Retina (tissue), 1 donor: ENCODE measurements at regions not wholly inside any gene's neighbourhood (a gene's known extent, or its start where the extent isn't known, plus 50 kb on each side); places are given as distances from the start of the nearest gene placed in this dataset.

Experiments used
- DNase-seq: peaks from one replicate; pipeline ENCODE4 v3.0.0-alpha.2; 2016

DNA sequence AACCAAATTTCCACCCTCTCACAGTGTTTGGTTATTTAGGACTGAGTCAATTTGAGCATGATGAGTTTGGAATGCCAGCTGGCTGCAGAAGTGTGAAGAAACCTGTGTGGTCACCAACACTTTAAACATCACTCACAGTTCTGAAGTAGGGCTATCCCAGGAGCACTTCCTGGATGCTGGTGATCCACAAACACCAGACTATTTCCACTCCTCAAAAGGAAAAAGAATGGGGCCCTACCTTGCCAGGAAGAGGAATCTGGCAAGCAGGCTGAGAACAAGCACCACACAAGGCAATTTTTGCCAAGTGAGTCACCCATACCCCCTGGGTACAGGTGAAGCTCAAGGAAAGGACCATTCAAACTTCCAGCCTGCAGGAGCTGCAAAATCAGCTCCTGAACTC lies 294.2 kb upstream of the PTGER4 start:
- DNase-seq, result no peak

DNA sequence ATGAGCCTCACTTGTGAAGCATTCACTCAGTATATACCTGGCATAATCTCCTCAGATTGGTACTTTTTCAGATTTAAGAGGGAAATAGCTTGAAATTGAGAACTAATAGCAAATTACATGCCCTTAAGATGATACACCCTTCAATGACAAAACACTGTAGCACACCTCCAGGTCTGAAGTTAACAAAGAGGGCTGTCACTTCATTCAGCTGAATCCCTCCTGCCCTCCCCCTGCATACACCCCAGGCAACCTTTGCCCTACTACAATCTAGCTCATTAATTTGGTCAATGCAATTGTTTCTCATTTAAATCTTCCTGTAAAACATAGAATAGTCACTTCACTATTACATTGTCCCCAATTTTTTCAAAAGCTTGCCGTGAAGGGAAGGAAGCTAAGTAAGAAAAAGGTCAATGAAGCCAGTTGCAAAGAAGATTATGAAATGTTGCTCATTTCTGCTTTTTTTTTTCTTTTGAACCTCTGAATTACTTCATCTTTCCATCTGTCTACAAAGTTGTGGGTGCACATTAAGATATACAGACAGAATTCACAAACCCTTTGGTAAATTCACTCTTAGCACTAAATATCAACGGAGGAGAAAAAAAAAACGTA lies 294.8 kb upstream of the PTGER4 start:
- no peak for DNase-seq

DNA sequence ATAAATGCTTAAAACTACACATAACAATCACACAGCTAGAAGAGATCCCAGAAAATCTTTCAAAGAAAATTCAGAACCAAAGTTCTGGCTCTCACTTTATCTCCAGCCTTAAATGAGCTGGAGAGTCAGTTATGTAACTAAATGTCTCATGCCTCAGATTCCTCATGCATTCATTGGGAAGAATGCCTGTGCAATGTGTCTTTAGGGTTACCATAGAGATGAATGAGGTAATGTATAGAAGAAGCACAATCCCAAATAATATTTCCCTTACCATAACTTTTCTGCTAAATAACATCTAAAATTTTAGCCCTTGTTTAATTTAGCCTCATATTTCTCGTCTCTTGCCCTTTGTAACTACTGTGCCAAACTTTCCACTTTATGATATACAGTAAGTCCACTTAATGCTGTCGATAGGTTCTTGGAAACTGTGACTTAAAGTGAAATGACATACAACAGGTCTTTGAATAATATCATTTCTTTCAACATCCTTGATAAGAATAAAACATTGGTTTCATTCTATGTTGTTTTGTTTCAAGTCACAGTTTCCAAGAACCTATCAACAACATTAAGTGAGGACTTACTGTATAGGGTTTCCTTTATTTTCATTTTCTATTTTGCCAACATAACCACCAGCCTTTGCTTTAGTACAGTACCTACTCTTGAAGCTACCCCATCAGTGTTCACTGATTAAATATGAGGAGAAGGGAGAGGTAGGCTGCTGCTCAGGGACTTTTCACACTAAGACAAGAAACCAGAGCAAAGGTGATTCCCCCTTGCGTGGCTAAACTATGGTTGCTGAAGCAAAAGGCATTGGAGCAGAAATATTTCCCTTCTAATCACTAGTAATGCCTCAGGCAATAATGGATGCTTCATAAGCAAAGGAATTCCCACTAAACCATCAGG lies 295.7 kb upstream of the PTGER4 start:
- DNase-seq, result no peak

DNA sequence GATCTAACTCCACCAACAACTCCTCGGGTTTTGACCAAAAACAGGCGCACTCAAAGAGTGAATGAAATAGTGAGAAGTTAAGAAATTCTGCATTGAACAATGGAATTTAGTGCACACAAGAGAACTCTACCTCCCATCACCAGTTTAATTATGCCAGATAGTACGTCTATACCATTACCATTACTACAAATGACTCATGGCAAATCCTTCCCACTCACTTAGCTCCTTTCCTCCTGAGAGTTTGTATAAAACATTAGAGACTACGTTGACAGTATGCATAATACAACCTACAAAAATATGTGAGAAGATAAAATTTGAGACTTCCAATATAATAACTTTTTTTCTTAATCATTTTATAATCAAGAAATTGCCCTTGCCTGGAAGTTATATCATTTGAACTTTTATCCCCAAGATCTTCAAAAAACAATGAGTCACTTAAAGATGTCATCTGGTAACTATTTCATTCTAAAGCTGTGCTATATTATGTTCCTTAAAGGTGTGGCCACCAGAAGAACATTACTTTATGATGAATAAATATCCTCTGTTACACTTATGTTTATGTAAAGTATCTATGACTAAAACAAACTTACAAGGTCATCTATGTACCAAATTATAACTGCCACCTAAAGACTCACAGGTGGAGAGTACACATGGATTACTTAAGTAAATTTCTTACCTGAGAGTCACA lies 297.9 kb upstream of the PTGER4 start:
- no peak for DNase-seq

DNA sequence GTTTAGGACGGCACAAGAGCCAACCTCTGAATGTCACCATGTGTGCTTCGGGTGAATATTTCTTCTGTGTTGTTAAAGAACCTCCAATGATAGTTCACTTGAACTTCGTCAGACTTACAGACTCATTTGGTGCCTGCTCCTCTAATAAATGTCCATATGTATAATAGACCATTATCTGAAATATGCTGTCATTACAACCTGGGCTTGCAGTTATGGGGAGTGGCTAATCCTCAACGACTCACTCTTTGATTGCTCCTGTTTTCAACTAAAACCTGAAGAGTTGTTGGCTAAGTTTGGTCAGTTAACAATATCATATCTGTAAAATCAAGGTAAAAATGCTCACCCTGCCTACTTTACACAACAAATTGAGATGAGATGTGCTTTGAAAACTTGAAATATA lies 298.7 kb upstream of the PTGER4 start:
- no peak for DNase-seq

DNA sequence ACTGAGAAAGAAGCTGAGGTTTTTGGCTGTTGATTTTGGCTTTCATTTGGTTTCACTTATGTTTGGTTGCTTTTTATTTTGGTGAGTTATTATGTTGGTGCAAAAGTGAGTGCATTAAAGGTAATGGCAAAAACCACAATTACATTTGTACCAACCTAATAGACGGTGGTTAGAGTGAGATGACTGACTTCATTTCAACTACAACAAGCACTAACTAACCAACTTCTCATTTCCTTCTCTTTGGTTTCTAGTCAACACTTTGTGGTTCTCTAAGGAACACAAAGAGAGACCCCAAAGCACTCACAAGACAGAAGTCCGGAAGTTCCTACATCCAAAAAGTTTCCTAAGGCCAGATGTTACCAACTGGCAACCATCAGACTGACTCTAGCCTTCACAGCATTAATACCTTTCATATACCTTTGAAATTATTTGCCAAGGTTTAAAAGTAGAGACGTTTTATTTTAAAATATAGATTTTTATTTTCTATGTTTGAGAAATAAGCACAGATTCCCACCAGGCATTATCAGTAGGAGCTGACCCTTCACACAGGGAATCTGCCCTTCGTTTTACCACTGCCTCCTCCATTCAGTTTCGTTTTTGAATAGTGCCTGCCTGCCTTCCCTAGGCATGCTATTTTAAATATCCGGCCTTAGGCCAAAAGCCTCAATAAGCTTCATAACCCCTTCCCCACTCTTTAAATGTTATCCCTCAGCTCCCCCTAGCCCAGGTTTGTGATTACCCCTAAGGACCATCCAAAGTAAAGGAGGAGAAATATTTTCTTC lies 301.1 kb upstream of the PTGER4 start:
- DNase-seq, result no peak

DNA sequence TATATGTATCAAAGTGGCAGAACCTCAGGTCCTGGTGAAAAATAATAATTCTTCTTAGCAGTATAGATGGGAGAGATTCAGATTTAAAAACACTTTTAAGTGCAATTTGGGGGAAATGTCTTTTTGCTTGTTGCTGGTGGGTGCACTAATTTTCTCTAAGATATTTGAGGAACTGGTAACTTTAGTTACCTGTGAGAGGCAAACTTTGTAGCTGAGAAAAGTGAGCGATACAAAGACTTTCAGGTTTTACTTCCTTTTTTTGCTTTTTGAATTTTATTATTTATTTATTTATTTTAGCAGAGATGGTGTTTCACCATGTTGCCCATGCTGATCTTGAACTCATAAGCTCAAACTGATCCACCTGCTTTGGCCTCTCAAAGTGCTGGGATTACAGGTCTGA lies 303.1 kb upstream of the PTGER4 start:
- no peak for DNase-seq

DNA sequence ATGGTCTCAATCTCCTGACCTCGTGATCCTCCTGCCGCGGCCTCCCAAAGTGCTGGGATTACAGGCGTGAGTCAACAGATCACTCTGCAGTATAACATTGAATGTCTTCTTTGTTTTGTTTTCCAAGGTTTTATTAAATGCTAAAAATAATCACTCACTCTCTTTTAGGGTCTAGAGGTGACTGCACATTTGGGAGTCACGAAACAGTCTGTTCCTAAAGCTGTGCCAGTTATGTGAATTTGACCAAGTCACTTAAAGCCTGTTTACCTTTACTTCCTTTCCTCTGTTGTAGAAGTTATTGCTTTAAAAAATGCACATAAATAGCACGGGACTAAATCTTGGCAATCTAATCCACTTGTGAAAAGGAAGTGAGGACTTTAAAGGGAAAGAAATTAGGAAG lies 304.9 kb upstream of the PTGER4 start:
- DNase-seq, result no peak

DNA sequence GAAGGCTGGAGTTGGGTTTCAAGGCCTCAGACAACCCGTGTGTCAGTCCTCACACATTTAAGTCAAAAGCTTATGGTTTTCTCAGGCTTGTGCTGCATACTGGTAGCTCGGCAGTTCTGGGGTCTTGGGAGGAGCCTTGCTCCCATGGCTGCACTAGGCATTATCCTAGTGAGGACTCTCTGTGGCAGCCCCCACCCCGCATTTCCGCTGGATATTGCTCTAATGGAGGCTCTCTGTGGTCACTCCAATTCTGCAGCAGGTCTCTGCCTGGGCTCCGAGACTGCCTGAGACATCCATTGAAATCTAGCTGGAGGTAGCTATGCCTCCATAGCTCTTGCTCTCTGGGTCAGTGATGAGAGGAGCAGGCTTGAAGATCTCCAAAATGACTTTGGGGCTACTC lies 311.5 kb upstream of the PTGER4 start:
- no peak for DNase-seq

DNA sequence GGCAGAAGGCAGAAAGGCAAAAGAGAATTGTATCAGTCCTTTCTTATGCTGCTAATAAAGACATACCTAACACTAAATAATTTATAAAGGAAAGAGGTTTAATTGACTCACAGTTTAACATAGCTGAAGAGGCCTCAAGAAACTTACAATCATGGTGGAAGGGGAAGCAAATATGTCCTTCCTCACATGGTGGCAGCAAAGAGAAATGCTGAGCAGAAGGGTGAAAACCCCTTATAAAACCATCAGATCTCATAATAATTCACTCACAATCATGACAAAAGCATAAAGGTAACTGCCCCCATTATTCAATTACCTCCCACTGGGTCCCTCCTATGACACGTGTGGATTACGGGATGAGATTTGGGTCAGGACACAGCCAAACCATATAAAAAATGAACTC lies 312.5 kb upstream of the PTGER4 start:
- DNase-seq, result no peak

DNA sequence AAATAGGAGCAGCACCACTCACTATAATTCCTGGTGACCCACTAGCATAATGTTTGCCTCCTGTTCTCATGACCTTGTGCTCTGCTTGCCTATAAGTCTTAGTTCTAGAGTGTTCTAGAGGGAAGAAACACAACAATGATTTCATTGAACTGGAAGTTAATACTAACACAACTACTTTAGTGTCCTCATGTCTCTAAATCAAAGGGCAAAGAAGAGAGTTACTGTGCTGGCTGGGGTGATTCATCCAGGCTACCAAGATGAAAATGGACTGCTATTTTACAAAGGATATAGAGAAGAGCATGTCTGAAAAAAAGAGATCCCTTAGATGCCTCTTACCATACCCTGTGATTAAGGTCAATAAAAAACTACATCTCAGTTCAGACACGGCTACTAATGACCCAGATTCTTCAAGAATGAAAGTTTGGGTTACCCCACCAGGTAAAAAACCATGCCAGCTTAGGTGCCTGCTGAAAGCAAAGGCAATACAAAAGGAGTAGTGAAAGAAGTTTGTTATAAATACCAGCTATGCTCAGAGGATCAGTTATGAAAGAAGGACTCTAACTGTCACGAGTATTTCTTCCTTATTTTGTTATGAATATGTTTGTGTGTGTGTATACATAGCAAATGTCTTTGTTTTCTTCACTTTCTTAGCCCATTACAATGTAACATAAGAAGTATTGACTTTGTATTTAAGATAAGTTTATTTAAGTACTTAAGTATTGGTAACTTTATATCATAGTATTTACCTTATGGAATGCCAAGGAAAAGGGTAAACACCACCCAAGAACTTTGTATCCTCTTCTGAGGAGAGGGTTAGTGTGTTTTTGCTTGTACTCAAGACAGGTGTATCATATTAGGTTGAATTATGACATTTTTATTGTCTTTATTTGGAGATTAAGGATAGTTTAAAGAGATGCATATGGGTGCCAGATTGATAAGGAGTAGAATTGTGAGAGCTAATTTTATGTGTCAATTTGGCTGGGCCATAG lies 314.1 kb upstream of the PTGER4 start:
- DNase-seq, result no peak

DNA sequence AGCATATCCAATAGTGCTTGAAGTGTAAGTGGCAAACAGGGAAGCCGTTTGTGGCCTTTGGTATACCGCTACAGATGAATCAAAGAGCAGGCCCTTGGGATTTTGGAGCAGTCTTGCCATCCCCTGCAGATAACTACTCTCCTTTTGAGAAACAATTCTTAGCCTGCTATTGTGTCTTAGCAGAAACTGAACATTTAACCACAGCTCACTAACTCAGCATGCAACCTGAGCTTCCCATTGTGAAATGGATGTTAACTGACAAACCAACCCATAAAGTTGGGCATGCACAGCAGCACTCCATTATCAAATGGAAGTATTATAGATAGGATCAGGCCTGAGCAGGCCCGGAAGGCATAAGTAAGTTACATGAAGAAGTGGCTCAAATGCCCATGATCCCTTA lies 315.3 kb upstream of the PTGER4 start:
- DNase-seq, result no peak

DNA sequence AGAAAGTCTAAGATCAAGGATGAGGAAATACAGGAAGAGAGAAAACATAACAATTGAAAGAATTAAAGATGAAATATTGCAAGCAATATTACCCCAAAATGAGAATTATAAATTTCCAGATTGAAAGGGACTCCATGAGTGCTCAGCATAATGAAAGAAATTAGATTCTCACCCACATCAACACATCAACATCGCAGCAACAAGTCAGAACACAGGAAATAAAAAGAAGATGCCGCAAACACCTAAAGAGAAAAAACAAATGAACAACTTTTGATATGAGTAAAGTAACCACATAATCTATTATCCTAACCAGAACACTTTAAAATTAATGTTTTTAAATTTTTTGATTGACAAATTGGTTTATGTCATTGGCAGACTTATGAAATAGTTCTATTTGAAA lies 318.3 kb upstream of the PTGER4 start:
- DNase-seq, result no peak

DNA sequence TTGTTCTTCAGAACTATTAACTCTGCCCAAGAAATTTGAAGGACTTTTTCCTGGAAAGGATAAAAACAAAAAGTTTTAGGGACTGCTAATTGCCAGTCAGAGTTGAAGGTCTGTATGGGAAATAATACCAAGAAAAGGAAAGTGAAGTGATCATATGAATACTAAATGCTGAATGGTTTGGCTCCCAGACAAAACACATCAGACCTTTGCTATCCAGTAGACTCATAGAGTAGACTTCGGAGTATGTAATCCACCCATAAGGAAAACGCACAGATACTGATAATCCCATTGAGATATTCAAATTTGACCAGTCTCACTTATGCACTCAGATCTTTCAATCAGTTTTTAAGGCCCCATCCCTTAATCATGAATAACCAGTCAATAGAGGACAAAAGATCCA lies 319.0 kb upstream of the PTGER4 start:
- DNase-seq, result no peak

DNA sequence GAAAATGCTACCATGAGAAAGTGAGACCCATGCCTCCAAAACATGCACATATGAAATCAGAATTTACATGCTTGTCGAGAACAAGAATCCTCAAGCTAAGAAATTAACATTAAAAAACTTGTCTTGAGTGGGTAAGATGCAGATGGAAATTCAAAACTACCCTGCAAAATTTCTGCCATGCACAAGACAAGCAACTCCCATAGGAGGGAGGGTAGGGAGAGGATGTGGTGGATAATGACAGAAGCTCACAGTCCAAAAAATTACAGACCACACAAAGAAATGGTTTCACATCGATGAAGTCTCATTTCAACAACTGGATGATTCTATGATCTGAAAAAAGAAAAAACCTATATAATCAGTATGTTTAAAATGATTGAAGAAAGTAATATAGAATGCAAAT lies 319.9 kb upstream of the PTGER4 start:
- DNase-seq, result no peak

DNA sequence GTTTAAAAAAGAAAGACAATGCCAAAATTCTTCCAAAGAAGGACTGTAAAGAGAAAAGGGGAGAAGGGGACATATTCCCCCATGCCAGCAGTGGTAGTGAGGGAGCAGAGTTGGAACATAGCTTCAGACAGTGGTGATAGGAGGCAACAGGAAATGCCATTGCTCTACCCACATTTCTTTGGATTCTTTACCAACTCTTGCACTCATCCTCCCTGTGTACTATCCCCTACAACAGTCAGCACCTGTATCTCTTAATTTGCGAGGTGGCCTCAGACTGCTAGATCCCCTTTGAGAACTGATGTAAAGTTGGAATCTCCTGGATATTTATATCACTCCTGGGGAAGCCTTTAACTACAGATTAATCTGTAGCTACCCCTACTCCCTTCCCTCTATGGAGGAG lies 320.6 kb upstream of the PTGER4 start:
- DNase-seq, result no peak

DNA sequence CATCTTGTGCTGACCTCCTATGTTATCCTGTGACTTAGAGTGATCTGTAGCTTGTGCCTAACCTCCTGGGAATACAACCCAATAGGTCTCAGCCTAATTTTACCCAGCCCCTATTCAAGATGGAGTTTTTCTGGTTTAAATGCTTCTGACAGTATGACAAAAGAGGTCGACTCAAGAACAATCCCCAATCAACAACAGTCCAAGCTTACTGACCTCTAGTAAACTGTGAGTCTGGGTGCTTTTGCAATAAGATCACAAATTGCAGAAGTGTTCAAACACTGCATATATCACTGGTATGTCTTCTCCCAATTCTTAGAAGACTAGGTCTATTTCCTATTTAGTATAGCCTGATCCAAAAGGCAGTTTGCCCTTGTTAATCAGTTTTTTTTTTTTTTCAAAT lies 323.5 kb upstream of the PTGER4 start:
- DNase-seq, result peak; percentile 40

DNA sequence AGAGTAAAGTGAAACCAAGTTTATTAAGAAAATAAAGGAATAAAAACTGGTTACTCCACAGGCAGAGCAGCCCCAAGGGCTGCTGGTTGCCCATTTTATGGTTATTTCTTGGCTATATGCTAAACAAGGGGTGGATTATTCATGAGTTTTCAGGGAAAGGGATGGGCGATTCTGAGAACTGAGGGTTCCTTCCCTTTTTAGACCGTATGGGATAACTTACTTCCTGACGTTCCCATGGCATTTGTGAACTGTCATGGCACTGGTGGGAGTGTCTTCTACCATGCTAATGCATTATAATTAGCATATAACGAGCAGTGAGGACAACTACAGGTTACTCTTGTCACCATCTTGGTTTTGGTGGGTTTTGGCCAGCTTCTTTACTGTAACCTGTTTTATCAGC lies 323.9 kb upstream of the PTGER4 start:
- no peak for DNase-seq

DNA sequence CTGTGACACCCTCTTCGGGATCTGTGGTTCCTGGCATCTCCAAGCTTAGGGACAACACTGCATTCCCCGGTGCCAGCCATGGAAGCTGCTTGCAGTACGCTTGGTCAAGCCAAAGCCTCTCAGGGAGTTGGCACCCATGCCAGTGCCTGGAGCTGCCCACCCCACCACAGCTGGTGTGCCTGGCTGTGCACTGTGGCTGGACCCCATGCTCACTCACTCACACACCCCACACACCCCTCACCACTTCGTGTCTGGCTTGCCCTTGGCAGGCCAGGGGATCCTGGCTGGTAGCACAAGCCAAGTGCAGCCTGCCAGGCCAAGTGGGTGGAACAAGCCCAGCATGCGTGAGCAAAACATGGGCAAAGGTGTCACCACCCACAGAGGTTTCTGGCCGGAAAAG lies 324.5 kb upstream of the PTGER4 start:
- DNase-seq, result no peak

DNA sequence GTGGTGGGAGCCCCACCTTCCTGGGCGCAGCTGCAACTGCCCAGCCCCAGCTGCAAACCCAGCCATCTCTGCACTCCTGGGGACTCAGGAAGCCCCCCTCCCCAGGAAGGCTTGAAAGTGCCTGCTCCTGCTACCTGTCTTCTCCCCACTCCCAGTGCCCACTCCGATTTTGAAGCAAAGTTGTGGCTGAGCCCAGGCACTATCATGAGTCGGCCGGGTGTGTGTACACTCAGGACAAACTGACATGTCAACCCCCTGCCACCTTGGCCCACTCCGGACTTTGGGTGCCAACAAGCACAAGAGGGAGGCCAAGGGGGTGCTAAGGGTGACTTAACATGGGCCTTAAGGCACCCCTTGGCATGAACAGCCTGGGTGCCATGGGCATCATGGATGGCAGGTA lies 325.5 kb upstream of the PTGER4 start:
- DNase-seq, result no peak

DNA sequence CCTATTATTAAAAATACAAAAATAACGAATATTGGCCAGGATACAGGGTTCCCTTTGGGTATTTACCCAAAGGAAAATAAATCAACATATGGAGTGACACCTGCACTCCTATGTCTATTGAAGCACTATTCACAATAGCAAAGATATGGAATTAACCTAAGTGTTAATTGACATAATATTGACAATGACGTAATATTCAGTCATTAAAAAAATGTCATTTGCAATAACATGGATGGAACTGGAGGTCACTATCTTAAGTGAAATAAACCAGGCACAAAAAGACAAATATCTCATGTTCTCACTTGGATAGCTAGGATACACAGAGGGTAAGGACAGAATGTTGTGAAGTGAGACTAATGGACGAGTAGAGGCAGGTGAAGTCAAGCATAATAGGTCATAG lies 326.3 kb upstream of the PTGER4 start:
- DNase-seq, result no peak
